Astrocyte of the cerebellum (primary cell): ENCODE measurements at regions not wholly inside any gene's neighbourhood (a gene's known extent, or its start where the extent isn't known, plus 50 kb on each side); places are given as distances from the start of the nearest gene placed in this dataset.
"Not testable (repeated sequence)": the region's sequence is repeated elsewhere in the genome, so short reads cannot be mapped to it uniquely, and the experiment has no call there.

Experiments used
- DNase-seq: peaks from one replicate; pipeline ENCODE4 v3.0.0-alpha.2; 2011; ENCODE audit warnings: low read depth
- H3K4me3 ChIP-seq: 2 replicates; pipeline ENCODE4 v1.5.1; 2011; ENCODE audit warnings: mild to moderate bottlenecking, low read depth, low read length, moderate library complexity
- in situ Hi-C: cut with HindIII; loops from 2 replicates; pipeline ENCODE4 v1.10.0; 2017; ENCODE audit warnings: low sequenced_read_pairs
- TF ChIP-seq, protein P1 (sequence below): IDR thresholded peaks from 2 replicates; pipeline ENCODE4 v1.5.1; 2012; ENCODE audit warnings: low read length, low read depth, moderate library complexity, mild to moderate bottlenecking; ENCODE audit errors: missing control alignments

DNA sequence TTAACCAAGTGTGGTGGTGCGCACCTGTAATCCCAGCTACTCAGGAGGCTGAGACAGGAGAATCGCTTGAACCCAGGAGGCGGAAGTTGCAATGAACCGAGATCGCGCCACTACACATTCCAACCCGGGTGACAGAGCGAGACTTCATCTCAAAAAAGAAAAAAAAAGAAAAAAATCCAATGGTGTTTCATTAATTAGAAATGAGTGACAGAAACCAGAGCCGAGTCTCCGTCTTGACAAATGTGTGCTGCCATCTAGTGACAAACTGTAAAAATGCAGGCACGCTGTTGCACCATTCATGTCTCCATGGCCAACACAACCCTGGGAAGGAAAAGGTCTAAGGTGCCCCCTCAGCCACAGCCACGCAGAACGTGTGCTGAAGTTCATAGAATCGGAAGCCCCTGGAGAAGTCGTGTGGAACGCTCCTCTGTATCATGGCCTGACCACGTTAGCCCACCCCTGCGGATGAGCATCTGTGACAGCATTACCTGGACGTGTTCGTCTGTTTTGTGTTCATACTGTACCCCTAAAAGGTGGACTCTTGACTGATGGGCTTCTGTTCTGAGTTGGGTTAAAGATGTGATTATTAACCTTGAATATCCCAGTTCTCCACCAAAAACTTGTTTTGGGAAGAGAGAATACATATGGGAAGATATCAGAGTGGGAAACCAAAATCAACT, 94.9 kb downstream of the LYZL2 start:
- TF ChIP-seq, protein P1, sequence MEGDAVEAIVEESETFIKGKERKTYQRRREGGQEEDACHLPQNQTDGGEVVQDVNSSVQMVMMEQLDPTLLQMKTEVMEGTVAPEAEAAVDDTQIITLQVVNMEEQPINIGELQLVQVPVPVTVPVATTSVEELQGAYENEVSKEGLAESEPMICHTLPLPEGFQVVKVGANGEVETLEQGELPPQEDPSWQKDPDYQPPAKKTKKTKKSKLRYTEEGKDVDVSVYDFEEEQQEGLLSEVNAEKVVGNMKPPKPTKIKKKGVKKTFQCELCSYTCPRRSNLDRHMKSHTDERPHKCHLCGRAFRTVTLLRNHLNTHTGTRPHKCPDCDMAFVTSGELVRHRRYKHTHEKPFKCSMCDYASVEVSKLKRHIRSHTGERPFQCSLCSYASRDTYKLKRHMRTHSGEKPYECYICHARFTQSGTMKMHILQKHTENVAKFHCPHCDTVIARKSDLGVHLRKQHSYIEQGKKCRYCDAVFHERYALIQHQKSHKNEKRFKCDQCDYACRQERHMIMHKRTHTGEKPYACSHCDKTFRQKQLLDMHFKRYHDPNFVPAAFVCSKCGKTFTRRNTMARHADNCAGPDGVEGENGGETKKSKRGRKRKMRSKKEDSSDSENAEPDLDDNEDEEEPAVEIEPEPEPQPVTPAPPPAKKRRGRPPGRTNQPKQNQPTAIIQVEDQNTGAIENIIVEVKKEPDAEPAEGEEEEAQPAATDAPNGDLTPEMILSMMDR, result peak; percentile 76
- in situ Hi-C loops, result no loop called here
- DNase-seq, result peak; percentile 69
- H3K4me3 ChIP-seq, result no peak overlapping the region

DNA sequence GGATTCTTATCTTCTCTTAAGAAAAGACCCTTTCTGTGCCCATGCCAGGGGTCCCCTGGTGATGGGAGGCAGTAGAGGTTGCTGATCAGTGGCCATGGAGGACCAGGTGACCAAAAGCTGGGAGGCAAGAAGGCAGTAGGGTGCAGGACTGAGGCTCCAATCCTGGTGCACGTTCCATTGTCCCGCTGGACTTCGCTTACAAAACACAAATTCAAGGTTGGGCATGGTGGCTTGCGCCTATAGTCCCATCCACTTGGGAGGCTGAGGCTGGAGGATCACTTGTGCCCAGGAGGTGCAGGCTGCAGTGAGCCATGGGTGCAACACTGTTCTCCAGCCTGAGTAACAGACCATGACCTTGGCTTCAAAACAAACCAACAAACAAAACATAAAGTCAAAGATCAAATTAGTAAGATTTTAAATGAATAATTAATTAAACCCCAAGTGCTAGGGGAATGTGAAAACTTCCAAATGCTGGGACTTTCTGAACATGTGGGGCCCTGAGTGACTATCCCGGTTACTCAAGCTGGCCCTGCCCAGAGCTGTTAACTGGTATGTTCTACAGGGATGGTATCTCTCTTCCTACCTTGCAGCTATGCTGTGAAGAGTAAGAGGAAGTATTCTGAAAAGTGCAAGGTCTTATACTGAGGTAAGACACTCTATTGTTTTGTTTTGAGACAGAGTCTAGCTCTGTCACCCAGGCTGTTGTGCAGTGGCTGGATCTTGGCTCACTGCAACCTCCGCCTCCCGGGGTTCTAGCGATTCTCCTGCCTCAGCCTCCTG, 97.6 kb downstream of the LYZL2 start:
- no peak for DNase-seq
- in situ Hi-C loops, result no loop called here
- TF ChIP-seq, protein P1, result no peak
- H3K4me3 ChIP-seq, result no peak overlapping the region

DNA sequence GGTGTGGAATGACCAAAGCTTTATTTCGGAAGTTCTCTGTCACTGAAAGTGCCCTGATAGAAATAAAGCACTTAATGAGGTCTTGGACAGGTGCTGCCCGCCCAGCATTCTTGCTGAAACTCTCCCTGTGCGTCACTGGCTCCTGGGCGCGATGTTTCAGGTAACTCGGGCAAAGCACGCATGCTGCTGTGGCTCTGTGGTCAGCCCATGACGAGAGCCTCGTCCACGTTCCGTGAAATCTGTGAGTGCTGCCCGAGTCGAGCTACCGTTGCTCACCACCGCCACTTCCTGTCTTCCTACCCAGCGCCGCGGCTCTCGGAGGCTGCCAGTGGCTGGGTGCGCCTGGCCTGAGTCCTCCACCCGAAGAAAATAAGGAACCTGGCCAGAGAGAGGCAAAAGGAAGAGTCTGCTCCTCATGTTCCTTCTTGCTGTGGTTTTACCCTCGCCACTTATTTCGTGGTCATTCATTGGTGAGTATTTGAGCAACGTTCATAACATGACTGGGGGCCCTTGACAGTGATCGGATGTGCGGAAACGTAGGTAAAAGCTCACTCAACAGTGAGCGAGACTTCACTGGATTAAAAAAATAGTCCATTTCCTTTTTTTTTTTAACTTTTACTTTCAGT, 95.5 kb downstream of the MAP3K8 start:
- no peak overlapping the region for H3K4me3 ChIP-seq
- TF ChIP-seq, protein P1, result no peak
- in situ Hi-C loops, result loop anchor here (5.0 kb wide), 1 partner anchor 53 kb away; no protein-coding TSS in a partner anchor
- DNase-seq, result no peak

DNA sequence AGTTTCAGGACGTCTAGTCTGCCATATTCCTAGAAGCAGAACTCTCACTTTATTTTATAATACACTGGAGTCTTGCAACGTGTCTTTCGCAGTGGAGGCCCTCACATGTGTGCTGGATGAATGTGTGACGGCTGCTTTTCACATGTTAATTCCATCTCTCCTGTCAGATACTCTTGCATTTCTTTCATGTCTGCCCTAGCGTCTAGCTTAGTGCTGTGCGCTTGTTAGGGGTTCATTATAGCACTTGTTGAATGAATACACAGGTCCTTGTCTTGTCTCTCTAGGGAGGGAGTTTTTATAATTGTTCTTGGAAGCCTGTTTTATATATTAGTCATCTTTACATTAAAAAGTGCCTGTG, 94.4 kb downstream of the MAP3K8 start:
- TF ChIP-seq, protein P1, result no peak
- DNase-seq, result no peak
- no peak overlapping the region for H3K4me3 ChIP-seq
- in situ Hi-C loops, result loop anchor here (5.0 kb wide), 1 partner anchor 54 kb away; no protein-coding TSS in a partner anchor

DNA sequence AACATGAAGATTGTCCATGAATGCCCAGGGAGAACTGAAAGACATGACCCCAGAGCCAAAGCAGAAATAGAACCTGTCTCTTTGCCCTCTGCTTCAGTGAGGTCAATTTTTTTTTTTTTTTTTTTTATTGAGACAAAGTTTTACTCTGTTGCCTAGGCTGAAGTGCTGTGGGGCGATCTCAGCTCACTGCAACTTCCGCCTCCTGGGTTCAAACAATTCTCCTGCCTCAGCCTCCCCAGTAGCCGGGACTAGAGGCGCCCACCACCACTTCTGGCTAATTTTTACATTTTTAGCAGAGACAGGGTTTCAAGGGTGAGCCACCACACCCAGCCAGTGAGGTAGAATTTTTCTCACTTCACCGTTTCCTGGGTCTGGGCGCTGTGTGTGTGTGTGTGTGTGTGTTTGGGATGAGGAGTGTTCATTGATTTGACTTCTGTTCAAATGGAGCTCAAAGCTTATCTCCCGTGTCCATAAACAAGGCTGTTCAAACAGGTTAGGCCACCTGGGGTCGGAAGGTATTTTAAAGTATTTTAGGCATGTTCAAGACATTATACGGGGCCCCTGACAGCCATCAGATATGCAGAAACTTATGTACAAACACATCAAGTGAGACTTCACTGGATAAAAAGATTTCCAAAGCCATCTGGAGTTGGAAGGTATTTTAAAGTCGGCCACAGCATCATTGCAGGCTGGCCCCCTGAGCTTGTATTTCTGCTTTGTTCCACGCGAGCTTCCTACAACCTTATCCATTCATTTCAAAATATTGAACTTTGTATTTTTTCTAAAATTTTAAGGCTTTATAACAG, 93.8 kb downstream of the MAP3K8 start:
- H3K4me3 ChIP-seq, result no peak overlapping the region
- no peak for DNase-seq
- in situ Hi-C loops, result loop anchor here (5.0 kb wide), 1 partner anchor 54 kb away; no protein-coding TSS in a partner anchor
- TF ChIP-seq, protein P1, result no peak

DNA sequence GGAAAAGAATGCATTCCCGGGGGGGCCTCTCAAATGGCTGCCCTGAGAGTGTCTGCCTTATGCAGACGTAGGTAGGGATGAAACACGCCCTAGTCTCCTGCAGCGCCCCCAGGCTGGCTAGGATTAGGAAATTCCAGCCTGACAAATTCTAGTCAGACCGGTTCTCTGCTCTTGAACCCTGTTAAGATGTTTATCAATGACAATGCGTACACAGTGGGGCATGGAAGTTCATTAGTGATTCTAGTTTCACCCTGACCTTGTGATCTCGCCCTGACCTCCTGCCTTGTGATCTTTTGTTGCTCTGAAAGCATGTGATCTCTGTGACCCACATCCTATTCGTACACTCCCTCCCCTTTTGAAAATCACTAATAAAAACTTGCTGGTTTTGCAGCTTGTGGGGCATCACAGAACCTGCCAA, 88.7 kb downstream of the MAP3K8 start:
- DNase-seq, in situ Hi-C loops, H3K4me3 ChIP-seq: not testable (repeated sequence)
- TF ChIP-seq, protein P1, result peak; percentile 2
